Activated naive CD8-positive, alpha-beta T cell treated with anti-CD3 and anti-CD28 coated beads, Interleukin-2, amount 10 ng/mL, durations not matched to agents 7 days and 5 days (primary cell): ENCODE measurements at regions not wholly inside any gene's neighbourhood (a gene's known extent, or its start where the extent isn't known, plus 50 kb on each side); places are given as distances from the start of the nearest gene placed in this dataset.
A peak's percentile ranks its signal among the peaks of the same experiment; 100 is the strongest.
"Not testable (repeated sequence)": the region's sequence is repeated elsewhere in the genome, so short reads cannot be mapped to it uniquely, and the experiment has no call there.

ENCODE experiments used
- ATAC-seq: fragments of 150-1000 bp; cut with Tn5 transposase; one replicate; pipeline ENCODE4 v1.10.0; 2021; ENCODE audit warnings: low read depth, moderate library complexity
- POLR2A ChIA-PET: fragments of 350-600 bp; sonication (Branson Sonifier 250); formaldehyde crosslinking; loops from one replicate; lab custom pipeline; 2021; ENCODE audit warnings: antibody characterized with exemption; lab: Charles Lee
- DNase-seq: peaks from one replicate; pipeline ENCODE4 v3.0.0; 2021
- H3K27ac Mint-ChIP-seq: one replicate; pipeline ENCODE4 v1.8.0; 2022; ENCODE audit warnings: mild to moderate bottlenecking, mixed read lengths
- H3K27me3 Mint-ChIP-seq: one replicate; pipeline ENCODE4 v1.8.0; 2022; ENCODE audit warnings: mild to moderate bottlenecking, moderate library complexity, mixed read lengths
- H3K36me3 Mint-ChIP-seq: one replicate; pipeline ENCODE4 v1.8.0; 2021; ENCODE audit warnings: mild to moderate bottlenecking, mixed read lengths
- H3K4me1 Mint-ChIP-seq: one replicate; pipeline ENCODE4 v1.8.0; 2021; ENCODE audit warnings: mixed read lengths
- H3K4me3 Mint-ChIP-seq: one replicate; pipeline ENCODE4 v1.8.0; 2022; ENCODE audit warnings: mild to moderate bottlenecking, moderate library complexity, mixed read lengths
- H3K9me3 Mint-ChIP-seq: one replicate; pipeline ENCODE4 v1.8.0; 2021; ENCODE audit warnings: mixed read lengths

DNA sequence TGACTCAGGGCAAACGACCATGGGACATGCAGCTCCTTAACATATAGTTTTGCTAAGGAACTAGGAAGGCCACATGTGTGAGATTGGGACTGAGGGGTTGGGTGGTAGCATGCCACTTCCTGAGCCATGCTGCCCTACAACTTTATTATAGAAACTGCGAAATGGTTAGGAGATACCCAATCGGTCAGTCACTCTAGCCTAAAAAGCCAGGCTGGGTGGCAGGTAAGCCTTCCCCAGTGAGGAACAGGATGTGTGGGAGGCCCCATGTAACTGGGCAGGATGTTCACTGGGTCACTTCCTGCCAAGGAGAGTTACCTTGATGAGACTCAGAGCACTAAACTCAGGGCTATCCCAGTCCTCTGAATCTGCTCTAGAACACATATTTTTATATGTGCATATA, 123.5 kb downstream of the MAP3K7 start:
- Mint-ChIP-seq H3K4me1 (peaks cover 74% of the 10 kb centered on the region), H3K36me3 (peaks cover 9% of the 10 kb centered on the region), H3K4me3 (peak overlapping the region; percentile 69), H3K9me3 (peaks cover 1% of the 10 kb centered on the region), H3K27me3 (no peaks in the 10 kb centered on the region), H3K27ac (peak overlapping the region; percentile 92)
- DNase-seq: peak; percentile 48
- POLR2A ChIA-PET: interaction anchor here (0.8 to 1.7 kb wide), 3 partner anchors 9 to 70 kb away, joined by 3 to 8 read pairs (median 3); no protein-coding TSS in a partner anchor
- peak; percentile 85 for ATAC-seq

DNA sequence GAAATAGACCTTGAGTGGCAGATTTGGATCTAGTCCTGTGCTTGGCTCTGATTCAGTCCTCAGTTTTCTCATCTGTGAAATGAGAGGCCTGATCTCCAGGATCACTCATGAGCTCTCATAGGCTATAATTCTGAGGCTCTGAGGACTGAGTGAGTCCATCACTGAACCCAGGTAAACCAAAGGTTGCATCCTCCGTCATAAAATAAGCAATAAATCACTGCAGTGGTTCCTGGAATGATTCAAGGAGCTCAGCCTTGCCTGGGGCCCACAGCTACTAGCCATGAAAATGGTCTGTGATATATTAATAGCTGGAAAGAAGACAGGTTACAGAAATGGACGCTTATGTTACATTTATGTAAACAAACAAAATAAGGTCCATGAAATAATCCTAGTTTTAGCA, 124.8 kb downstream of the MAP3K7 start:
- Mint-ChIP-seq H3K4me3 (no peak overlapping the region), H3K36me3 (peaks cover 9% of the 10 kb centered on the region), H3K27ac (peak overlapping the region; percentile 63), H3K4me1 (peaks cover 78% of the 10 kb centered on the region), H3K9me3 (peaks cover 1% of the 10 kb centered on the region), H3K27me3 (no peaks in the 10 kb centered on the region)
- ATAC-seq: no peak
- no peak for DNase-seq
- POLR2A ChIA-PET: interaction anchor here (0.7 to 1.5 kb wide), 2 partner anchors 37 to 178 kb away, joined by 3 to 4 read pairs; no protein-coding TSS in a partner anchor

DNA sequence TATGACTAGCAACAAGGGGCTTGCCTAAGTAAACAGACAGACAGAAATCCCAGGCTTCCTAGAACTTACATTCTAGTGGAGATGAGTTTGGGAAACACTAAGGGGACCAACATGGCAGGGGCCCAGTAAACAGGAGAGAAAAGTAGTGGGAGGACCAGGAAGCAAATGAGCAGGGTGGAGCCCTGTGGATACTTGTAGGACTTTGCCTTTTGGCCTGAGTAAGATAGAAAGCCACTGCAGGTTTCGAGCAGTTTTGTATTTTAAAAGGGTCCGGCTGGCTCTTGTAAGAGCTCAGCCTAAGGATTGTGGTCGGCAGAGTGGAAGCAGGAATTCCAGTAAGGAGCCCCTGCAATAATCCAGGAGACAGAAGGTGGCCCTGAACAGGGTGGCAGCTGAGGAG, 125.5 kb downstream of the MAP3K7 start:
- POLR2A ChIA-PET: interaction anchor here (1.0 to 1.5 kb wide), 2 partner anchors 12 to 177 kb away, joined by 3 read pairs; no protein-coding TSS in a partner anchor
- Mint-ChIP-seq H3K4me3 (no peak overlapping the region), H3K27me3 (no peaks in the 10 kb centered on the region), H3K4me1 (peaks cover 71% of the 10 kb centered on the region), H3K36me3 (peaks cover 9% of the 10 kb centered on the region), H3K27ac (peak overlapping the region; percentile 18), H3K9me3 (peaks cover 1% of the 10 kb centered on the region)
- no peak for DNase-seq
- ATAC-seq: no peak

DNA sequence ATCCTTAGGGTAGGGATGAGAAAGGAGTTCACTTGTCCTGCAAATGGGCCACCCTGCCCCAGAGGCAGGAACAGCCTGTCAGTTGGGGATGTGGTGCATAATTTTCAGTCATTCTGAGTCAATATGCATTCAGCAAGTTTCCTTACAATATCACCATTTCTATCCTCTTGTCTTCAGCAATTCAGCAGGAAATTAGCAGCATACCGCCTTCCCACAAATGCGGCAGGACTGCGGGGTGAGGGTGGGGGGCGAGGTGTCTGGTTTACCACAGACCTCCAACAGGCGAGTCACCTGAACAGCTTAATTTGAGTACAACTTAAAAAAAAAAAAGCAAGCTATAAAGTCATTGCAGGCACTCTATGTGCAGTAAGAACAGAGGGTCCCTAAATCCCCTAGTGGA, 126.8 kb downstream of the MAP3K7 start:
- ATAC-seq: no peak
- Mint-ChIP-seq H3K4me3 (peak overlapping the region; percentile 58), H3K4me1 (peaks cover 60% of the 10 kb centered on the region), H3K27me3 (no peaks in the 10 kb centered on the region), H3K27ac (peak overlapping the region; percentile 94), H3K9me3 (peaks cover 1% of the 10 kb centered on the region), H3K36me3 (peaks cover 9% of the 10 kb centered on the region)
- peak; percentile 47 for DNase-seq
- POLR2A ChIA-PET: interaction anchor here (0.8 to 4.1 kb wide), 7 partner anchors 14 to 175 kb away, joined by 3 to 30 read pairs (median 6); partner anchors contain the start of gene BACH2

DNA sequence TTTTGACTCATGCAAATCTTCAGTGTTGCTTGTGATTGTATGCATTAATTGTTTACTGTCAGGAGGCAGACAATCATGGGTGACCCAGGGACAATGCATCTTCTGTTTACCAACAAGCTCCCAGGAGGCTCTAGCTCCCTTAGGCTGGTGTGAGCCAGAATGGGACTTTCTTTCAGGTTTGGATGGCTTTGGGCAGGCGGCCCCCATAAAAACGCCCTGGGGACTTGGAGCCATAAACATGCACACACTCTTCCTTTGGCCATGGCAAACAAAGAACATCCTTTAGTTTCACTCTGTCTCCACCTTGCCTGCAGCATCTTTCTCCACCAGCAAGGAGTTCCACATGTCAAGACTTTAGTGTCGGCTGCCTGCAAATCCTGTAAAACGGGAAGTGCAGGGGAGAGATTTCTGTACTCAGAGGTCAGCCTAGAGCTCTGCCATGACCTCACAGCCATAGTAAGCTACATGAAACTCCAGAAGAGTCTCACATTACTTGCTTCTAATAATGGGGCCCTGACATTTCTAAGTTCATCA, 127.6 kb downstream of the MAP3K7 start:
- H3K27ac Mint-ChIP-seq: peak overlapping the region; percentile 94
- POLR2A ChIA-PET: interaction anchor here (0.8 to 4.1 kb wide), 9 partner anchors 14 to 174 kb away, joined by 3 to 30 read pairs (median 6); partner anchors contain the start of gene BACH2
- H3K9me3 Mint-ChIP-seq: peaks cover 4% of the 10 kb centered on the region
- H3K36me3 Mint-ChIP-seq: peaks cover 9% of the 10 kb centered on the region
- no peak for ATAC-seq
- no peak for DNase-seq
- peaks cover 56% of the 10 kb centered on the region for H3K4me1 Mint-ChIP-seq
- peak overlapping the region; percentile 83 for H3K4me3 Mint-ChIP-seq
- no peaks in the 10 kb centered on the region for H3K27me3 Mint-ChIP-seq

DNA sequence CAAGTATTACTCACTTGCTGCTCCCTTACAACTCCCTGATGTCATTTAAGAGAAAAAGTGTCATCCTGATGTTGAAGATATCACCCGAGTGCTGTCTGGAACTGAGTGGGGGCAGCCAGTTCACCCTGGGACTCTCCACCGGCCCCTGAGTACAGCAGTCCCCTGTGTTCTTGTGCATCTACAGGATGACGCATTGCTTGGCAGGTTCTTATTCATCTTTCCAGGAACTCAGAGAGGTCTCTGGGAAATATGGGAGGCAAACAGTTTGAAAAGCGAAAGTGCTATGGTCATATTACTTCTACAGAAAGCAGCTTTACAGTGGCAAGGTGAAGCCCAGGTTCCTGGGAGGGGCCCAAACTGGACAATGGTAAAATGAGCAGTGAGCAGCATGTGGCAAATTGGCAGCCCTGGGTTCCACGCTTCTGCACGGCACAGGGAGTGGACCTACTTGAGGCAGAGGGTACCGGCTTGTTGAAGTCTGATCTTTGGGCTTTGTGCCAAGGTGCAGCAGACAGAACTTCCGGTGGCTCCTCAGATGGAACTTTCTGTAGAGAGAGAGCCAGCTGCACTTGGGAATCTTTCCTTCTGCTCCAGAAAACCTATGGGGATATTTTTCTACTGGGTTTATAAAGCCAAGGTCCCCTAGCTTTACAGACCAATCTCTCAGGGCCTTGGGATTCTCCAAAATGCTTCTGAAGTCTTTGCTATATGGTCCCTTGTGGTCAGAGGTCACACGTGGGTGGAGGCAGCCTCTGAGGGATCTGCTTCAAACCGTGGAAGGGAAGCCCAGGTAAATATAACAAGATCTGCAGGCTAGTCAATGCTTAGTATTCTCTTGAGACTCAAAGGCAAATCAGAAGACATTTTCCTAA, 128.3 kb downstream of the MAP3K7 start:
- POLR2A ChIA-PET: interaction anchor here (1.3 to 4.1 kb wide), 6 partner anchors 15 to 162 kb away, joined by 3 to 30 read pairs (median 12); partner anchors contain the start of gene BACH2
- H3K4me1 Mint-ChIP-seq: peaks cover 50% of the 10 kb centered on the region
- peak; percentile 68 for DNase-seq

DNA sequence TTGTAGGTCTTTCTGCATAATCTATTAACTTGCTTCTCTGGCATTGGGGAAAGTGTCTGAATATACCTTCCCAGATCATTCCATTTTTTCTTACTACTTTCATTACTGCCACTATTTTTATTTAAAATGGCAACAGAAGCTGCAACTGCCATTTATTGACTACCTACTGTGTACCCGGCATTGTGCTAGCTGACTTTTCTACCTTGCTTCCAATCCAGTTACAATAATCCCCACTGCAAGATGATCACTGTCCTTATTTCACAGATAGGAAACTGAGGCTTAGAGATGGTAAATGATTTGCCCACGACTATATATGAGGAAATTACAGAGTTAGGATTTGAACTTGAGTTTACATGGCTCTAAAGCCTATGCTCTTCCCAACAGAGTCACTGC, 129.0 kb downstream of the MAP3K7 start:
- Mint-ChIP-seq H3K36me3 (peaks cover 9% of the 10 kb centered on the region), H3K4me3 (peak overlapping the region; percentile 83), H3K27me3 (no peaks in the 10 kb centered on the region), H3K9me3 (peaks cover 4% of the 10 kb centered on the region), H3K4me1 (peaks cover 44% of the 10 kb centered on the region), H3K27ac (peak overlapping the region; percentile 94)
- no peak for DNase-seq
- POLR2A ChIA-PET: interaction anchor here (0.9 to 4.1 kb wide), 8 partner anchors 16 to 162 kb away, joined by 3 to 30 read pairs (median 6); partner anchors contain the start of gene BACH2
- no peak for ATAC-seq

More for the DNA sequence above, 128.3 kb downstream of the MAP3K7 start:
- peak; percentile 87 for ATAC-seq
- Mint-ChIP-seq H3K9me3 (peaks cover 4% of the 10 kb centered on the region), H3K27ac (peak overlapping the region; percentile 94), H3K4me3 (peak overlapping the region; percentile 83), H3K36me3 (peaks cover 9% of the 10 kb centered on the region), H3K27me3 (no peaks in the 10 kb centered on the region)

DNA sequence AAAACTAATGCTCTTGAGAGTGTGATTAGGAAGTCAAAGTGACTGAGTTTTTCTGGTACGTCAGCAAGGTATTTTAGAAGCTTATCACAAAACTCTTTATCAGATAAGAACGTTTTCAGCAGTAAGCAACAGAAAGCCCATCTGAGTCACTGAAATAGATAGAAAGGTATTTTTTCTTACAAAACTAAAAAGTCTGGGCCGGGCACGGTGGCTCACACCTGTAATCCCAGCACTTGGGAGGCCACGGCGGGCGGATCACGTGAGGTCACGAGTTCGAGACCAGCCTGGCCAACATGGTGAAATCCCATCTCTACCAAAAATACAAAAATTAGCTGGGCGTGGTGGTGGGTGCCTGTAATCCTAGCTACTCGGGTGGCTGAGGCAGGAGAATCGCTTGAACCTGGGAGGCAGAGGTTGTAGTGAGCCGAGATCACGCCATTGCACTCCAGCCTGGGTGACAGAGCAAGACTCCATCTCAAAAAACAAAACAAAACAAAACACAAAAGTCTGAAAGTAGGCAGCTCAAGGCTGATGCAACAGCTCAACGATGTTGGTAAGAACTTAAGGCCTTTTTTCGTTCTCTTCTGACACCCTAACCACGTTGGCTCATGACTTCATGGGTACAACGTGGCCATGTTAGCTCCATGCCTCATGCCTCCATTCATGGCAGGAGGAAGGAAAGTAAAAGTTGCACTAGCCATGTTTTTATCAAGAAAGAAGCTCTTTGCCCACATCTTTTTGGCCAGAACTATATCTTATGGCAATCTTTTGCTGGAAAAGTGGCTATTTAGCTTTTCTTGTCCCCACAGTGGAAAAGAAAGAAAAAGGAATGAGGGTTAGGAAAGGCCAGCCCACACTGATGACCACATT, 129.6 kb downstream of the MAP3K7 start:
- POLR2A ChIA-PET: interaction anchor here (0.9 to 4.1 kb wide), 8 partner anchors 16 to 172 kb away, joined by 3 to 30 read pairs (median 4); no protein-coding TSS in a partner anchor
- not testable (repeated sequence) for DNase-seq, H3K27me3 Mint-ChIP-seq, H3K4me3 Mint-ChIP-seq, H3K9me3 Mint-ChIP-seq, H3K36me3 Mint-ChIP-seq
- peak overlapping the region; percentile 94 for H3K27ac Mint-ChIP-seq
- ATAC-seq: peak; percentile 8
- peaks cover 40% of the 10 kb centered on the region for H3K4me1 Mint-ChIP-seq

DNA sequence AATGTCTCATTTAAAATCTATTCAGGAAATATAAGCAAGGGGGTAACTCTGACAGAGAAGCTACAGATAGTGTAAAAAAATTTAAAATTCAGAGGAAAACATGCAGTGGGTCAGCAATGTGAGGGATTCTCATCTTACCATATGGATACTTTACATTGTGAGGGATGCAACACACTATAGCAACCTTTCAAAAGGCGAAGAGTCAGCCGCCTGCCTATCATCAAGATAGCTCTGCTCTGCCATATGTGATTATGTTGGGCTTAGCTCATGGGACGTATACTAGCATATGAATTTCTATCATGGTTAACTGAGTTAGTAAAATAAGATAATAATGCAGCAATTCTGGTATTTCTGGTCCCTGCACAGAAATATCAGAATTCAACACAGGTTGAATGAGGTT, 130.9 kb downstream of the MAP3K7 start:
- Mint-ChIP-seq H3K27ac (no peak overlapping the region), H3K27me3 (no peaks in the 10 kb centered on the region), H3K4me1 (peaks cover 33% of the 10 kb centered on the region), H3K9me3 (peaks cover 4% of the 10 kb centered on the region), H3K36me3 (peaks cover 6% of the 10 kb centered on the region), H3K4me3 (no peak overlapping the region)
- DNase-seq: no peak
- no peak for ATAC-seq
- POLR2A ChIA-PET: interaction anchor here (1.1 kb wide), 1 partner anchor 160 kb away, joined by 3 read pairs; no protein-coding TSS in a partner anchor

DNA sequence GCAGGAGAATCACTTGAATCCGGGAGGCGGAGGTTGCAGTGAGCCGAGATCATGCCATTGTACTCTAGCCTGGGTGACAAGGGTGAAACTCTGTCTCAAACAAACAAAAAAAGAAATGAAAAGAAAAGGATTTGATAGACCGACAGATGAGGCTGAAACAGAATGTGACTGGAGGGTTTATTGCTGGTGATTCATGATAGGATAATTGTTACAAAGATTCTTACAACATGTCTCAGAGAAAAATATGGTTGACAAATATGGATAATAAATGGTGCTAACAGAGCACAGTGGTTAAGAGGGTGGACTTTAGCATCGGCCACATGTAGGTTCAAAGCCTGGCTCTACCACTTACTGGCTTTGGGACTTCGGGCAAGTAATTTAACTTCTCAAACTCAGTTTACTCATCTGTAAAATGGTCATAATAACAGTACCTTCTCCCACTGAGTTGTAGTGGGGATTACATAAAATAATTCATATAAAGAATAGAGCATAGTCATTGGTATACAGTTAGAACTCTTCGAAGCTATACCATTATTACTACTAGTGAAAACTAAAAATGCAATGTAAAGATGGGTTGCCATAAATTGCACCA, 131.9 kb downstream of the MAP3K7 start:
- no peak overlapping the region for H3K27ac Mint-ChIP-seq
- ATAC-seq: no peak
- DNase-seq: no peak
- H3K27me3 Mint-ChIP-seq: no peaks in the 10 kb centered on the region
- peaks cover 3% of the 10 kb centered on the region for H3K9me3 Mint-ChIP-seq
- POLR2A ChIA-PET: interaction anchor here (2.2 kb wide), 1 partner anchor 23 kb away, joined by 5 read pairs; no protein-coding TSS in a partner anchor
- no peak overlapping the region for H3K4me3 Mint-ChIP-seq
- H3K36me3 Mint-ChIP-seq: peaks cover 4% of the 10 kb centered on the region
- H3K4me1 Mint-ChIP-seq: peaks cover 27% of the 10 kb centered on the region

DNA sequence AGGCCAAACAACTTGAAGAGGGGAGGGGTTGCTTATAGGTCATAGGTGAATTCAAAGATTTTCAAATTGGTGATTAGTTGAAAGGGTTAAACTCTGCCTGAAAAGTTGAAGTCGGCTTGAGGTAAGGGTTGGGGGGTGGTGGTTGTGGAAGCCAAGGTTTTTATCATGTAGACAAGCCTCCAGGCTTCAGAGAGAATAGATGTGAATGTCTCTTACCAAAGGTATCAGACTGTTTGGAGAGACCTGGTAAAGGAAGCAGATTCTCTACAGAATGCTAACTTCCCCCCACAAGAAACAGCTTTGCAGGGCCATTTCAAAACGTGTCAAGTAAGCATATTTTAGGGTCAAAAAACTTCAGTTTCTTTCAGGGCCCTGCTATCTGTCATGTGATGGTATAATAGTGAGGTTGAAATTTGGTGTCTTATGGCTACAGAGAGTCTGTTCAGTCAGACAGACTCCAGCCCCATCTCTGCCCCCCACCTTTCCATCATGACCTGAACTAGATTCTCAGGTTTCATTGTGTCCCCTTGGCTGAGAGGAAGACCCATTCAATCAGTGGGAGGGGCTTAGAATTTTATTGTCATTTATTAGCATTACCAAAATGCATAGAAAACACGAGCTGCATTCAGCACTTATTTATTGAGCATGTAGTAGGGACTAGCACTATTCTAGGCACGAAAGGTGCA, 136.5 kb downstream of the MAP3K7 start:
- POLR2A ChIA-PET: interaction anchor here (0.6 kb wide), 1 partner anchor 288 kb away, joined by 3 read pairs; no protein-coding TSS in a partner anchor
- ATAC-seq (no peak), DNase-seq (no peak)
- Mint-ChIP-seq H3K4me3 (no peak overlapping the region), H3K4me1 (peaks cover 10% of the 10 kb centered on the region), H3K27me3 (no peaks in the 10 kb centered on the region), H3K27ac (no peak overlapping the region), H3K9me3 (peaks cover 5% of the 10 kb centered on the region), H3K36me3 (peaks cover 11% of the 10 kb centered on the region)

DNA sequence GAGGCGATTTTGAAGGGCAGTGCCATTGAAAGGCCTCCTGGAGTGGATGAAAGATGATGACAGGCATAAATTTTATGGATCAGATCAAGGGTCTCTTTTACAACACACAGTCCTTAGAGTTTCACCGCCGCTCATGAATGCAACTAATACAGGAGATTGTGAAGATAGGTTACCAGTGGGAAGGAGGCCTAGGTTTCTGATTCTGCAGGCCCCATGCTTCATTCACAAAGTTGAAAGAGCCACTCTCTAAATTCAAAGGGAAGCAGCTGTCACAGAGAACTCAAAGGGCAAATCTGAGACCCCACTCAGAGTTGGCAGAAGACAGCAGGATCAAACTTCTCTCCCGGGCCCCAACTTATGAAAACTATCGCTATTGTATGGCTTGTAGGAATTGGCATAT, 137.6 kb downstream of the MAP3K7 start:
- POLR2A ChIA-PET: no interaction called here
- peaks cover 16% of the 10 kb centered on the region for H3K36me3 Mint-ChIP-seq
- peaks cover 4% of the 10 kb centered on the region for H3K9me3 Mint-ChIP-seq
- no peak for DNase-seq
- H3K4me1 Mint-ChIP-seq: peaks cover 18% of the 10 kb centered on the region
- no peak for ATAC-seq
- no peaks in the 10 kb centered on the region for H3K27me3 Mint-ChIP-seq
- no peak overlapping the region for H3K27ac Mint-ChIP-seq
- H3K4me3 Mint-ChIP-seq: no peak overlapping the region
